Inflammatory macrophage treated with lipopolysaccharide for 4 hours (primary cell): ENCODE measurements at regions not wholly inside any gene's neighbourhood (a gene's known extent, or its start where the extent isn't known, plus 50 kb on each side); places are given as distances from the start of the nearest gene placed in this dataset.
A peak's percentile ranks its signal among the peaks of the same experiment; 100 is the strongest.

ENCODE experiments used
- DNase-seq: peaks from one replicate; pipeline ENCODE4 v3.0.0-alpha.2; 2020

- no peak for DNase-seq
Observed at GRCh38 chr2:8157621-8158430, 524.0 kb upstream of the ID2 start.

DNA sequence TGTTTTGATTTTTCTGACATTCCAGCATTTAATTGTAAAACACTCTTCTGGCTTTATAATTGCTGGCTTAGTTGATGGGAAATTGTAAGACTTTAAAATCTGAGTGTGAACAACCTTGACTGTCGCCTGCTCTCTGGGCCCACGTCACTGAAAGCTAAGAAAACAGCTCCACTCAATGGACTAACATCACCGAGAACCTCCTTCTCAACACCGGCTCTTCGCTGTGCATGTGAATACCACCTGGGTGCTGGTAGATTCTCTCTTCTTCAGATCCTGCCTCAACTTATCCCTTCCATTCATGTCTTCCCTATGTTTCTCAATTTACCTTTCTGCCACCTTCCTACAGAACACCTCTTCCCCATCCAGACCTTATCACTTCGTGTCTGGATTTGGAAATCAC is 523.1 kb upstream of the ID2 start:
- DNase-seq: no peak

DNA sequence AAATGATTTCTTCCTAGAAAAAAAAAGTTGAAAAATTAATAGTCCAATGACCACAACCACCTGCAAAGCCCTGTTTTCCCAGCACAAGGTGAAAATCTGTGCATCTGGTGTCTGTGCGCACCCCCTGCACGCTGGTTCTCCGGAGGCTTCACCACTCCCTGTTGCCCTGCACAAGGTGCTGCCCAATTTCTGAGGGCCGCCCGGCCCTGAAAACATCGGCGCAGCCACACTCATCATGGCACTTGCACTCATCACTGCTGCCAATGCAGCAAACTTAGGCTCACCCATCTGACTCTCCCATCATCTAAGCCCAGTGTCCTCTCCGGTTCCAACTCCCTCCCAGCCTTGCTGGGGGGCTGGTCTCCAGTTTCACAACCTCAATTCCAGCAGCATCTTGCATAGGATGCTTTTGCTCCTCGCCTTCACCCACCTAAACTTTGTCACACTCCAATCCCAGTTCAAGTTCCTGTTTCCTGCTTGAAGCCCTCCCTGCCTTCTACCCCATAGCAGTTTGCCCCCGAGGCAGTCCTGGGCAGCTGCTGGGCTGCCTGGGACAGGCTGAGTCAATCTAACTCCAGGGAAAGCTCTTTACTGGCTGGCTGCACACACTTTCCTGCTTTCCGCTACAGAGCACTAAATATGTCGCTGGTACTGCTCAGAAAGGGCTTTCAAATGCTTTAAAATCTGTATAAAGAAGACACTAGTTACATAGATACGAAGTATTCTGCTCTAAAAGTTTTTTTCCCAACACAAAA is 522.5 kb upstream of the ID2 start:
- no peak for DNase-seq

DNA sequence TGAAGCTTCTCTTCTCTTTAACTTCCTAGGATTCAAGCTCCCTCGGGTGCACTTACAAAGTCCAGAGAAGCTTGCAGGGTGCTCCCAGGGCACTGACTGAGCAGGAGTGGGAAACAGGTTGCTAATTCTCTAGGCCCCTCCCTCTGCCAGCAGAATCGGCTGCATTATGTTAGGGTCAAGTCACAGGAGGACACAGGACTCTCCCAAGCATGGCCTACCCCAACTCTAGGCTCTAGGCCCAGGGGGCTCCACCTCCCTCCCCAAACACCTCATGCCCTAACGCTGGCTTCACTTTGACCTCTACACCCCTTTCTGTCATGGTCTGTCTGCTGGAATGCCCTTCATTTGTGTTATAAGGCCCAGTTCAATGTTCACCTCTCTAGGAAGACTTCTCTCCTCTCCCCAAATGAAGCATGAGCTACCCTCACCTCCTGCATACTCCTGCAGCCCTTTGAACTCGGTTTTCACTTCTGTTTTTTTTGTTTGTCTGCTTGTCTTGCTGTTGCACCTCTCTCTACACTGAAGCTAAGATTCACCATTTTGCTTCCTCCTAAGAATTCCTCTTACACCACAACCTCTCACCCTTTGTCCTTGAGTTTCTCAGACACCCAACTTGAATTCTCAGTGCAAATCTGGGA is 521.8 kb upstream of the ID2 start:
- DNase-seq: no peak

DNA sequence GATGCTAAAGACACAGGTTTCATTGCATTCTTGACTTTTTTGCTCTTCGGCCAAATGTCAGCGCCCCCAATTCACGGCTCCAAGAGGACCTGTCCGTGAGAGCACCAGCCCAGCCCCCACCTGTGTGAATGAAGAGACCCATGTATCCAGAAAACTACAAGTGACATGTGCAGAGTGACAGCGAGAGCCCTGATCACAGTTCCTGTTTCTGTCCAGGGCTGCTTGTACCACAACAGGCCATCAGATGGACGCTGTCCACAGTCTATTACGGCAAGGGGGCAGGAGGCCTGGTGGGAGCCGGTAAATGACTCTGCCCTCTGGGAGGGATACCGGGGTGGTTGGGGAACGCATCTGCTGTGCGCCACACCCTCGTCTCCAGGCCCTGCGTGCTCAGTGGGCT is 520.9 kb upstream of the ID2 start:
- DNase-seq: no peak

DNA sequence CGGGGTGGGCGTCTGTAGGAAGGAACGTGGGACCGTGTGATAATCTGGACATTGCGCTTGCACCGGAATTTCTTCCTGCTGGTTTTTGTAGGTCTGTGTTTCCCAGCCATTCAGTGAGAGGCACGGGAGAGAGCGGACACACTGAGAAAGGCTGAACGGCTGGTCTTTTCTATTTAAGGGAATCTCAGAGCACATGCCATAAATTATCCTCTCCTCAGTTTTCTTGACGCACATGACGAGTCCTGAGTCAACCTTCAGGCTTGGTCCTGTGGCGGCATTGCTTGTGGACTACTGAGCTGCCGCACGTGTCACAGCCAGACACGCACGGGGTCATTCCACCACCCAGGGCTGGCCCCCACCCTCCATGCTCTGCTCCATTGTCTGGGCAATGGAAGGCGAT is 519.3 kb upstream of the ID2 start:
- DNase-seq: no peak

- no peak for DNase-seq
Observed at GRCh38 chr2:8165550-8165949, 516.3 kb upstream of the ID2 start.

DNA sequence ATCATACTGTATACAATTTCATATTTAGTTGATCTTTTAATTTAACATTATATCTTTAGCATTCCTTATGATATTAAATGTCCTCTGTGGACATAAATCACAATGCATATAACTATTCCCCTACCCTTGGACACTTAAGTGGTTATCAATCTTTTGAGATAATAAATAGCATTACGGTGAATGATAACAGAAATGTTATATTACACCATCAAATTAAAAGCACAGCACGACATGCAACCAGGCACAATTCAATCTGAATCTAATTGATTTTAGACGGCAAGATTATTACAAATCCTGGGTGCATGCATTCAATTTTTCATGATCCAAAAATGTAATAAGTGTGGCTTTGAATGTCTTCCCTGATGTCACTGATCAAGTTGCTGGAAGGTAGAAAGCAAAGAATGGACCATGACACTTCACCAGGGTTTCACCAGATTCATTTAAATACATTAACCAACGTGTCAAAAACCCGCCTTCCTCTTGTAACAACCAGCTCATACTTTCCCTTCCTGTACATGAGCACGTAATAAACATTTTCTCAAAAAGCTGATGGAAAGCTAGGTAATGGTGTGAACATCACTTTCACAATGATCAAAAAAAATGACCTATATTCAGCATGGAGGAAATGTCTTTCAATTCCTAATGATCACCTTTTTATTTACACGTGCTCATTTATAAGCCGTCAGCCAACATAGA is 513.7 kb upstream of the ID2 start:
- DNase-seq: no peak

GRCh38 chr2:8168876-8169424 is 512.9 kb upstream of the ID2 start:
- DNase-seq: no peak

- no peak for DNase-seq
Observed at GRCh38 chr2:8169443-8169842, 512.4 kb upstream of the ID2 start.

GRCh38 chr2:8170552-8171327 is 511.1 kb upstream of the ID2 start:
- DNase-seq: no peak

- no peak for DNase-seq
Observed at GRCh38 chr2:8171608-8172007, 510.2 kb upstream of the ID2 start.

DNA sequence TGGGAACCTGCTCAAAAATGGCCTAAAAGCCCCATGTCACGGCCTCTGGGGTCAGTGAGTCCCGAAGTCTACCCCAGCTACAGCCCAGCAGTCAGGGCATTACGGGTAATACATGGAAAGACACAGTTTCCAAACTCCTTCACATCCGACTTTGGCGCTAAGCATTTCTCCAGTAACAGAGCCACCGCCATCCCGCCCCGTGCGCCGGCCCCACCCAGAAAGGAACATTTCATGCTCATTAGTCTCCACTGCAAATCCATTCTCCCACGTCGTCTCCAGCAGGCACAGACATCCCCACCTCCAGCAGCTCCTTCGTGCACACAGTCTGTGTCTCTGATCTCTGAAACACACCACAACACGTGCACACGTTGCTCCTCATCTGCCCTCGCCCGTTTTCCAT is 509.2 kb upstream of the ID2 start:
- no peak for DNase-seq

DNA sequence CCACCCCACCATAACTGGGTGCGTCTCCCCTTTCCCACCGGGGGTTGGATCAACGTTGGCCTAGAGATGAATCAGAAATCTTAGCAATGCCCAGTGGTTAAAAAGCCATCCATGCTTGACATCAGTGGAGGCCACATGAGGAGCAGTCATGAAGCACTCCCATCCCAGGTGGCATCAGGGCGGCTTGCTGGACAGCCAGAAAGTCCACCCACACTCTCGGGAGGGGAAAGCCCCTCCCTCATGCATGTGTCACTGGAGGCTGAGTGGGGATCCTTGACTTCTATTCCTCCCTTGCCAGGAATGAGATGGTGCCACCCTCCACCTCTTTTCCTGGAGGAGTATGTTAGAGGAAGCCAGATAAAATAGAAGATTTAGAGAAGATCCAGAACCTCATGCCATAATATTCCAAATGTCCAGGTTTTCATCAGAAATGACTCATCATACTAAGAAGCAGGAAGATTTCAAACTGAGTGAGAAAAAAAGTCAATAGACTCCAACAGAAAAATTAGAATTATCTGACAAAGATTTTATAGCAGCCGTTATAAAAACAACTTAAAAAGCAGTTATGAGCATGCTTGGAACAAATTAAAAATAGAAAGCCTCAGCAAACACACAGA is 507.1 kb upstream of the ID2 start:
- DNase-seq: peak; percentile 66

GRCh38 chr2:8176887-8177286 is 505.0 kb upstream of the ID2 start:
- DNase-seq: peak; percentile 91

GRCh38 chr2:8177566-8177965 is 504.3 kb upstream of the ID2 start:
- DNase-seq: peak; percentile 91

- peak; percentile 88 for DNase-seq
Observed at GRCh38 chr2:8178911-8179310, 502.9 kb upstream of the ID2 start.

DNA sequence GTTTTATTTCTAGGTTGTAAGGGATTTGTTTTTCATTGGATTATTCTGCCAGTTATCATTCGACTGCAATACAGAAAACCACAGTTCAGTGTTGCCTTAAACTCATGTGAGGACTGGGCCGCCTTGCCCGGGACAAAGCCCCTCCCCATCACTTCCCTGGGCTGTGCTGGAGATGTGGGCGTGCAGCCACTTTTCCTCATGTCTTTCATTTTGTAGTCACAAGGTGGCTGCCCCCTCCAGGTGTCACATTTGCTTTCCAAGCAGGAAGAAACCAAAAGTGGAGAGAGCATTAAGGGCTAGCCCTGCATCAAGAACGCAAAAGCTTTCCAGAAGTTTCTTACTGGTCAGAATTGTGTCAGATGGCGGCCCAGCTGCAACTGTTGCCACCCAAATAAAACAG is 492.5 kb upstream of the ID2 start:
- no peak for DNase-seq

GRCh38 chr2:8190279-8190678 is 491.6 kb upstream of the ID2 start:
- DNase-seq: no peak

DNA sequence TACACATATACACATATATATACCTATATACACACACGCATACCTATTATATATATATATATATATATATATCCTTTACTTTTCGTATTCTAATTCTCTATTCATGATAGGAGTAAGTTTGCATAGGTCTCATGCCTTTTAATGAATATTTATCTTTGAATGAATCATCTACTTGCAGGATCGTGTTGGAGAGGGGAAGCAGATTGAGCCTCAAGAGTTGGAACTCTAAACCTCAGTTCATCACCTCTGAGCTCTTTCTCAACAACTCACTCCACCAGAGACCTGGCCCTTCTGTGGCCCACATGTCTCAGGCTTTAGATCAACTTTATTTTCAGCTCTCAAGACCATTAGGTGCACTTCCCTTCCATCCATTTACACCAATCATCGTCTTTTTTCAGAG is 490.4 kb upstream of the ID2 start:
- DNase-seq: no peak

DNA sequence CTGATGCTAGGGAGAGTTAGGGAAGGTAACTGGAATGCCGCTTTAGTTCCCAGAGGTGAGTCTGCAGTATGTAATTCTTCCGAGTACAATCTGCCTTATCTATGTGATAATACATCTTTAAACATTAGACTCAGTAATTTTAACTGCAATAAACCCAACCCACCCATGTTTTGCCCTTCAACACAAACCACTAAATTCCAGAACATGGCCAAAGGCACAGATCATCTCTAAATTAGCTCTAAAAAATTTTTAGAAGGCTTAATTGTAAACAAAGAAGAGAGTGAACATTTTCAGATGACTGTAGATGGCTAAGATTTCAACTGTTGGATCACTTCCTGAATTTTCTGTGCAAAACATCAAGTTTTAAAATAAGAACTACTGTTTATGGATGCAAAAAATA is 488.7 kb upstream of the ID2 start:
- DNase-seq: no peak
